ENCODE measurements at regions not wholly inside any gene's neighbourhood (a gene's known extent, or its start where the extent isn't known, plus 50 kb on each side); places are given as distances from the start of the nearest gene placed in this dataset.

DNA sequence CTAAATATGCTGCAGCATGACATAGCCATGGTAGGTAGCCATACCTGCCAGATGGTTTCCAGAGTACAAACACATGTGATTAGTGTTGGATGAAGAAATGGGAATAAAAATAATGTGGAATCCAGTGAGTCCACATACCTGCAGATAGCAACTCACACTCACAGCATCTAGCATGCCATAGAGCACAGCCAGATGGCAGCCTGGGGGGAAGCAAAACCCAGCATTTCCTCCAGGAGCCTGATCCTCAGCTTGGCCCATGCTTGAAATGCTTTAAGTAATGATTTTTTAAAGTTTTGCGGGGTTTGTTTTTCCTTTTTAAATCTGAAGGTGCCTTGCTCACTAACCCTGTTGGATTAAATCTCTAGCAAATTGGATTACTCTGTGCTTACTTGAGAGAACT, 535.1 kb downstream of the STK39 start:
- no peaks in the 10 kb centered on the region for H3K27me3 ChIP-seq
- no peak overlapping the region for H3K27ac ChIP-seq
- H3K36me3 ChIP-seq: no peaks in the 10 kb centered on the region
- TF ChIP-seq, protein P1, sequence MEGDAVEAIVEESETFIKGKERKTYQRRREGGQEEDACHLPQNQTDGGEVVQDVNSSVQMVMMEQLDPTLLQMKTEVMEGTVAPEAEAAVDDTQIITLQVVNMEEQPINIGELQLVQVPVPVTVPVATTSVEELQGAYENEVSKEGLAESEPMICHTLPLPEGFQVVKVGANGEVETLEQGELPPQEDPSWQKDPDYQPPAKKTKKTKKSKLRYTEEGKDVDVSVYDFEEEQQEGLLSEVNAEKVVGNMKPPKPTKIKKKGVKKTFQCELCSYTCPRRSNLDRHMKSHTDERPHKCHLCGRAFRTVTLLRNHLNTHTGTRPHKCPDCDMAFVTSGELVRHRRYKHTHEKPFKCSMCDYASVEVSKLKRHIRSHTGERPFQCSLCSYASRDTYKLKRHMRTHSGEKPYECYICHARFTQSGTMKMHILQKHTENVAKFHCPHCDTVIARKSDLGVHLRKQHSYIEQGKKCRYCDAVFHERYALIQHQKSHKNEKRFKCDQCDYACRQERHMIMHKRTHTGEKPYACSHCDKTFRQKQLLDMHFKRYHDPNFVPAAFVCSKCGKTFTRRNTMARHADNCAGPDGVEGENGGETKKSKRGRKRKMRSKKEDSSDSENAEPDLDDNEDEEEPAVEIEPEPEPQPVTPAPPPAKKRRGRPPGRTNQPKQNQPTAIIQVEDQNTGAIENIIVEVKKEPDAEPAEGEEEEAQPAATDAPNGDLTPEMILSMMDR (IDR thresholded peaks at IDR 0.05): no peak
- TF ChIP-seq POLR2A (IDR thresholded peaks at IDR 0.05): no peak
- H3K4me1 ChIP-seq: no peaks in the 10 kb centered on the region
- no peak for DNase-seq
- no peak overlapping the region for H3K4me3 ChIP-seq
- H3K9me3 ChIP-seq: no peaks in the 10 kb centered on the region
- intact Hi-C loops (cut with DNase I; ENCODE audit: low total_unique reads): no loop called here

DNA sequence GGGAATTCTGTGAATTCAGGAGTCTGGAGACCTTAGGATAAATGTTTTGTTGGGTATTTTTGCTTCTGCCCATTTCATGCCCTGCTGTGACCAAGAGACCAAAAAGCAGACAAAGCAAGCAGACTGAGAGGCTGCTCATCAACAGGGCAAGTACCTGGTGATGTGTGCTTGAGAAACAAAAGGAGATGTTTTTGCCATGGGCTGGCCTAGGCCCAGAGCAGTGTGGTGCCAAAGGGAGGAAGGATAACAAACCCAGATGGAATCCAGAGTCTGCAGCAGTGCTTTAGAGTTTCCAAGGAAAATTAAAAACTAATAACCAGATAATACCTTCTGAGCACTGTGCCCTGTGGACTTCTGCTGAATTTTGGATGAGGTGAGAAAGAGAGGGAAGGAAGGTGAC, 538.4 kb downstream of the STK39 start:
- no peak for DNase-seq
- H3K4me1 ChIP-seq: no peaks in the 10 kb centered on the region

DNA sequence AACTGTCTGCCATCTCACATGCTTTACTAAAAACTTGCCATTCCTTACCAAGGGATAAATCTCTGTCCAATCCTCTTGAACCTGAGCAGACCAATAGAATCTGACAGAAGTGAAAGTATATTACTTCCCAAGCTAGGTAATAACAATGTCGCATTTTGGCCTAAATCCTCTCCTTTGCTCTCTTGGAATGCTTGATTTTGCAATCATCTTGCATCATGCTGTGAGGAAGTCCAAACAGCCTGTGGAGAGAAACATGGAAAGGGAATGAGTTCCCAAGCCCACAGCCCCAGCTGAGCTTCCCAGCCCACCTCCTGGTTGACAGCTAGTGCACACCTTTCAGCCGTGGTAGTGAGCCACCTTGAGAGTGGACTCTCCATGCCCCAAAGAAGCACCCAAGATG, 540.6 kb downstream of the STK39 start:
- intact Hi-C loops (cut with DNase I; ENCODE audit: low total_unique reads): no loop called here

More for the DNA sequence above, 538.4 kb downstream of the STK39 start:
- intact Hi-C loops (cut with DNase I; ENCODE audit: low total_unique reads): no loop called here
- Histone ChIP-seq H3K36me3 (no peaks in the 10 kb centered on the region), H3K27ac (no peak overlapping the region), H3K9me3 (no peaks in the 10 kb centered on the region), H3K27me3 (no peaks in the 10 kb centered on the region), H3K4me3 (no peak overlapping the region)
- TF ChIP-seq, protein P1 (IDR thresholded peaks at IDR 0.05): no peak
- no peak for TF ChIP-seq POLR2A (IDR thresholded peaks at IDR 0.05)

DNA sequence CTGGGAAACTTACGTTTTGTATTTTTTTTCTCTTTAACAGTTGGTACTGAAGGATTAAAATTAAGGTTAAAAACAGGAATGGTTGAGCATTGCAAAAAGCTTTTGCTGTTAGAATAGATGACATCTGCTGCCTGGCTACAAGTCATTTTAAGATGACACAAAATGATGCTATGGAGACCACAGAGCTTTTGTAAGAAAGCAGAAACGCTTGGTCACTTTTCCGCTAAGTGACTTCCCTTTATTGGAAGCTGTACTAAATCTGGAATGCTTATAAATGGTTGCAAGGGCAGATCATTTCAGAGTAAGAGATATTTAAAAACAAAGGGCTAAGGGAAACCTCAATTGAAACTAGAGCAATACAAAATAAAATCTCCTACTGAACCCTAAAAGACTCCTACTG, 544.0 kb downstream of the STK39 start:
- H3K4me1 ChIP-seq: peaks cover 0 to 5% of the 10 kb centered on the region in 2 donors
- H3K27ac ChIP-seq: no peak overlapping the region
- H3K9me3 ChIP-seq: no peaks in the 10 kb centered on the region
- DNase-seq: no peak
- TF ChIP-seq POLR2A (IDR thresholded peaks at IDR 0.05): no peak
- TF ChIP-seq, protein P1 (IDR thresholded peaks at IDR 0.05): no peak
- intact Hi-C loops (cut with DNase I; ENCODE audit: low total_unique reads): no loop called here
- no peaks in the 10 kb centered on the region for H3K27me3 ChIP-seq
- no peak overlapping the region for H3K4me3 ChIP-seq
- no peaks in the 10 kb centered on the region for H3K36me3 ChIP-seq

More for the DNA sequence above, 540.6 kb downstream of the STK39 start:
- H3K27ac ChIP-seq: no peak overlapping the region
- no peak overlapping the region for H3K4me3 ChIP-seq
- DNase-seq: no peak
- H3K27me3 ChIP-seq: no peaks in the 10 kb centered on the region
- H3K36me3 ChIP-seq: no peaks in the 10 kb centered on the region
- no peaks in the 10 kb centered on the region for H3K4me1 ChIP-seq
- no peaks in the 10 kb centered on the region for H3K9me3 ChIP-seq
- TF ChIP-seq POLR2A (IDR thresholded peaks at IDR 0.05): no peak
- TF ChIP-seq, protein P1 (IDR thresholded peaks at IDR 0.05): no peak

DNA sequence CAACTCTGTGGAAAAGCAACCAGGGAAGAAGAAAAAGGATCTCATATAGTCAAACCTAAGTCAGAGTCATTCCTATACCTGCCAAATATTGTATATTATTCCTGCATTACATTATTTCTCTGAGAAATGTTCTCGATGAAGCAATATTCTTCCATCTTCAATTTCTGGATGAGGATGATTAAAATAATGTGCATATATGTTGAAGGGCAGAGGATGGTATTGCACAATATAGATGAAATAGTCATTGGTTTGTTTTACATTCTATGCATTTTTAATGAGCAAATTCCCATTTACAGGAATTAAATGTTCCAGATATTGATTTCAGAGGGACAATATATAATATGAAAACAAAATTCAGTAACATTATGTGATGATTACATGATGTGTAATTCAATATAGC, 545.2 kb downstream of the STK39 start:
- DNase-seq: no peak
- H3K9me3 ChIP-seq: no peaks in the 10 kb centered on the region
- TF ChIP-seq, protein P1 (IDR thresholded peaks at IDR 0.05): no peak
- TF ChIP-seq POLR2A (IDR thresholded peaks at IDR 0.05): no peak

More for the DNA sequence above, 545.2 kb downstream of the STK39 start:
- Histone ChIP-seq H3K27ac (no peak overlapping the region), H3K27me3 (no peaks in the 10 kb centered on the region), H3K4me3 (no peak overlapping the region), H3K36me3 (no peaks in the 10 kb centered on the region), H3K4me1 (peaks cover 0 to 5% of the 10 kb centered on the region in 2 donors)
- intact Hi-C loops (cut with DNase I; ENCODE audit: low total_unique reads): no loop called here
